GM21717 (cell line): ENCODE measurements at regions not wholly inside any gene's neighbourhood (a gene's known extent, or its start where the extent isn't known, plus 50 kb on each side); places are given as distances from the start of the nearest gene placed in this dataset.
A peak's percentile ranks its signal among the peaks of the same experiment; 100 is the strongest.

Experiments used
- ATAC-seq: cut with Tn5 transposase; IDR thresholded peaks from one replicate; pipeline ENCODE4 v1.9.1; 2021; ENCODE audit warnings: mild to moderate bottlenecking, moderate library complexity; ENCODE audit not compliant: unreplicated experiment

- no peak for ATAC-seq
These were observed 335.6 kb upstream of the ASIC2 start for GRCh38 chr17:33628500-33629346.

- no peak for ATAC-seq
These were observed 340.4 kb upstream of the ASIC2 start for GRCh38 chr17:33633446-33633845.

DNA sequence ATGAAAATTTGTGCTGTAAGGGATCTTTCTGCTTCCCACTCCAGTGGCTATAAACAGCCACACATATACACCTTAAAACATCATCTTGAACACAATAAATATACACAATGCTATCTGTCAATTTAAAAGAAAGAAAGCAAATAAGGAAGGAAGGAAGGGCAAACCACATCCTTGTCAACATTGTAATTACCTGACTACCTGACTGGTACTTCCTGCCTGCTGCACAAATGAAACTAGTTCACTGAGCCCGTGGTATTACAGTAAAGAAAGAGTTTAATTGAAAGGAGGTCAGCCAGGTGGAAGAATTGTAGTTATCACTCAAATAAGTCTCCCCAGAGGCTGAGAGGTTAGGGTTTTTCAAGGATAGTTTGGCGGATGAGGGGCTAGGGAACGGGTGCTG lies 344.4 kb upstream of the ASIC2 start:
- no peak for ATAC-seq

DNA sequence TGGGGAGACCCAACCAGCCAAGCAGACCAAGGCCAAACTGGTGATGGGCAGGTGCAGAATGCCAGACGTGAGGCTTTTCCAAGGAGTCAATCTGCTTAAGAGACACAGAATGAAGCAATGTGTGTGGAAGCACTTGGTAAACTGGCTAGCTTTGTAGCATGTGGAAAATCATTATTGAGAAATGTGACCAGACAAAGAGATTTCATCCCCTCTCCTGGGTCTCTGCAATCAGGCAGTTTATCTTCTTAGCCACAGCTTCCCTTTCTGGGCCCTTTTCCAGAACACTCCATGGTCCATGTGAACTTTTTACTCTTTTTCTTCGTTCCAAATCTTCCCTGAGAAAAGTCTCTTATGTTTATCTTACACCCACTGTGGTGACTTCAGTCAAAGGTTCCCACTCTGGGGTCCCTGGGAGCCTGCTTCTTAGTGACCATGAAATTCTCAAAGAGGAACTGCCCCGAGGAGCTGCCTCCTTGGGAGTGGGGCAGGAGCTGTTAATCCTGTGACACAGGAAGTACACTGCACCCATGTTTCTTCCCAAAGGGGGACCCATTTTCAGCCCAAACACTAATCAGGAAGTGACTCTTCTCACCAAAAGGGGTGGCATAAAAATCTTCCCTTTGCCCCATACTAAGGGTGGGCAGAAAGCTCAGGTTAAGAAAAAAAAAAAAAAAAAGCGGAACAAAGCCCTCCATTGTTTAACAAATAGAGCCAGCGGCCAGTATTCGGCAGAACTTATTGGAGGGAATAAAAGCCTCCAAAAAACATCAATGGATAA lies 346.2 kb upstream of the ASIC2 start:
- ATAC-seq, result no peak

DNA sequence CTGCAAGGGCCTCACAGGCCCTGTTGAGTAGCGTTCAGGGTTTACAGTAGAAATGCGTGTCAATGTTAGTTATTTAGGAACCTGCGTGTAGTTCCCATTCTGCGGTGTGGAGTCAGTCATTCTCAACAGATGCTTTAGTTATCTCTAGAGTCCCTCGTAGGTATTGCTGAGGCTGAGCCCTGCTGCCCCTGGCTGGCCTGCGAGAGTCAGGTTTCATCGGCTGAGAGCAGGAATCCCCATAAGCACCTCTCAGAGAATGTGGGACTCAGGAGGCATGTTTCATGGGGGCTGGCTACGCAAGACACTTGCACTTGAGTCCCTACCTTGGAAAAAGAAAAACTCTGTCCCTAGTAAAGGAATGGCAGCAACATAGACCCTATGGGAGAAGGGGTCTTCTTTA lies 347.5 kb upstream of the ASIC2 start:
- ATAC-seq, result no peak

DNA sequence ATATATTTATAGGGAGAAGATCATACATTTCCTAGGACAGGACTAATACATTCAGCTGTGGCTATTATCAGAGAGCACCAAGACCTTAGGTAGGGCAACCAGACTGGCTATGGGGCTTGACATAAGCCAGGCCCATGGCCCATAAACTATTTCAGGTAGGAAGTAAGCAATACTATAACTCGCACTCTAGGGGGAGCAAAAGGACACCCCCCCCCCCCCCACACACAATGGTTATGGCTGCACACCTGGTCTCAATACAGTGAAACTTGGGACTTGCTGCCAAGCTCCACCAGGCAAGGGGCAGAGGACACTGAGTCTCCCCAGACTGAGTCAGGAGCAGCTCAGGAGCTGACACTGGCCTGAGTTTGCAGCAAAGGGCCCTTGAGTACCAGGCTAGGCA lies 348.9 kb upstream of the ASIC2 start:
- ATAC-seq, result no peak

DNA sequence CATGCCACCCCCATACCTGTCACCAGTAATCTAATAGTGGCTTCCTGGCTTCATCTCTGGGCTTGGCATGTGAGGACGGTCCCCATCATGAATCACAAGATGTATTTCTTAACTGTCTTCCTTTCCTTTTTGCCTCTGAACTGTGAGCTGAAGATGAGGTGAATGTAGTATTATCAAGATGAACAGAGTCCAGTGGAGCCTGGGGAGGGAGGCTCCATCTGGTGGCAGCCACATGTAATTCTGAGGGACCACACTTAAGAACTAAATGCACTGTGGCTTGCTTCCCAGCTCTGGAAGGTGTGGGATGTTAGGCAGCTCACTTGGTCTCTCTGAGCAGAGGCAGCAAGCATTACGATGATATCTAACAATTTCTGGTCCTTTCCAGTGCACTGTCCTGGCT lies 354.9 kb upstream of the ASIC2 start:
- ATAC-seq, result no peak

GRCh38 chr17:33650304-33650703 lies 357.2 kb upstream of the ASIC2 start:
- ATAC-seq, result no peak

DNA sequence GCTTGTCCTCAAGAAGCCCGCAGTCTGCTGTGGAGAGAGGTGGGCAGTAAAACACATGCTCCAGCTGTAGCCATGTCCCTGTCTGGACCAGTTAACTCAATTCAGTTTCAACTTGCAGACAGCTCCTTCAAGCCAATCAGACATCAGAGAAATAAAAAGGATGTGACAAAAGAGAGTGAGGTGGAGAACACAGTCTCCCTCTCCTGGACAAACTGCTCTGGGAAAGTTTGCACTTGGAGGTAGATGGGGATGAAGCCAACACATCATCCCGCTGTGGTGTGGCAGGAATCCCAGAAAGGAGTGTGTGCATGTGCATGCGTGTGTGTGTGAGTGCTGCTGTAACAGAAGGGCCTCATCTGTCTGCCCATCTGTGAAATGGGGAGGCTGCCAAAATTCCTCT lies 358.6 kb upstream of the ASIC2 start:
- ATAC-seq, result no peak

DNA sequence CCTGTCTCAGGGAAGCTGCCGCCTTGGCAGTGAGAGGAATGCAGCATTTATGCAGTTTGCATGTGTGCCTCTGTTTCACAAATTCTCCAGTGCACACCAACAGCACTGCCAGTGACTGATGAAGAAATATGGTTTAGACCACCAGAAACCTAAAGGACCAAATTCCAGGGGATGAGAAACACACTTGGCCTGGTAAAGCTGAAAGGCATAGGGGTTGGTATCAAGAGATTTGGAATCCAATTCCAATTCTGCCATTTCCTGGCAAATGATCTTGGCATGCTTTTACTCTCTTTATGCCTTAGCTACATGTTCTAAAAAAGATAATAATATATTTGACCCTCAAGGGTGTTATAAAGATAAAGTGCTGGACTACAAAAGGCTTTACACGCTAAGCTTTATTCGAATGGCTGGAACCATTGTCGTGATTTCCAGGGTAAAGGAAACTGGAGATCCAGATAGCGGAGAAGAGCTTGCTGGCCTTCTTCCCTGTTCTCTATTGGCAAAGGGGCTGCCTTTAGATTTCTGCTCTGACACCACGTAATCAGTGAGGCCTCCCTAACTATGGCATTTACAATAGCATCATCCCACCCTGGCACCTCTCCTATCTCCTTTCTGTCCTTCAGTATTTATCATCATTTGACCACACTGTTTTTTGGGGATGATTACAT lies 359.8 kb upstream of the ASIC2 start:
- ATAC-seq, result no peak

- ATAC-seq, result no peak
These were observed 360.3 kb upstream of the ASIC2 start for GRCh38 chr17:33653399-33653788.

GRCh38 chr17:33657181-33657580 lies 364.1 kb upstream of the ASIC2 start:
- no peak for ATAC-seq

GRCh38 chr17:33661975-33662374 lies 368.9 kb upstream of the ASIC2 start:
- no peak for ATAC-seq

DNA sequence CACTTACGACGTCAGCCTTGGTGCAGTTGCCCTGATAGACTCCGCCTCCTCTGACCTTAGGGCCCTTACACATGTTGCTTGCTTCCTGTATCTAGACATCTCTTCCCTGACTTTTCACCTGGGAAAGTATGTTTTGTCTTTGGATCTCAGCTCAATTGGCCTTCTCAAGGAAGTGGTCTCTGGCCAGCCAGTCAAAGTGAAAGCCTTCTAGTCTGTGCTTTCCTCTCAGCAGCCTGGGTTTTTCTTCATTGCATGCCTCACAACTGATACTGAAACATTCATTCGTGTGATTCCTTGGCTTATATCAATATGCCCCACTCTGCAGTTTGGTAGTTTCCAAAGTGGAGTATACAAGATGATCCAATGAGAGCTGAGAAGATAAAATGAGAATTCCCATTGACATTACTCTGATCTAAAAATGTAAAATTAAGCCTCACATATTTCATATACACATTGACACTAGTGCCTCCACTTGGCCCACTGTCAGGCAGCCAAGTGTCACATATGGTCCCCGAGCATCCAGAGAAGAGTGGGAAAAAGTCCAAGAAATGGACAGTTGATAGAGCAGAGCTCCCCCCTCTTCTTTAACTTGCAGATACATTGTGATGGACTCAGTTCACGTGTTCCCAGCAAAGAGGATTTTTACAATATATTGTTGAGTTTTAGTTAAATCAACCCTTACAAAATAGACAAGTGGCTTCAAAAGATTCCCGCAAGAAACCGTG lies 371.2 kb upstream of the ASIC2 start:
- no peak for ATAC-seq

- peak; percentile 58 for ATAC-seq
These were observed 374.0 kb upstream of the ASIC2 start for GRCh38 chr17:33667052-33667509.

DNA sequence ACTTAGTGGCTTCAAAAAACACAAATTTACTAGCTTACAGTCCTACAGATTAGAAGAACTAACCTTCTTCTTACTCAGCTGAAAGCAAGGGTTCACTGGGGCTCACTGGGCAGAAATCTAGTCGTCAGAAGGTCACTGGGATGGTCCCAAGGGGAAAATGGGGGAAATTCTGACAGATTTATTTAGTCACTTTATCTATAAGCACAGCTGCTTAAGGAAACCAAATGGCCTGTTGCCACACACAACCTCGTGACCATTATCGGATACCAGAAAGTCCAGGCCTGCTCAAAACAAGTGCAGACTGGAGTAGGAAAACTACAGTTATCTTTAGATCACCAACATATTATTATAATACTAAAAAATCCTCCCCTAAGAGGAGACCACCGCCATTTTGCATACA lies 374.6 kb upstream of the ASIC2 start:
- ATAC-seq, result no peak

DNA sequence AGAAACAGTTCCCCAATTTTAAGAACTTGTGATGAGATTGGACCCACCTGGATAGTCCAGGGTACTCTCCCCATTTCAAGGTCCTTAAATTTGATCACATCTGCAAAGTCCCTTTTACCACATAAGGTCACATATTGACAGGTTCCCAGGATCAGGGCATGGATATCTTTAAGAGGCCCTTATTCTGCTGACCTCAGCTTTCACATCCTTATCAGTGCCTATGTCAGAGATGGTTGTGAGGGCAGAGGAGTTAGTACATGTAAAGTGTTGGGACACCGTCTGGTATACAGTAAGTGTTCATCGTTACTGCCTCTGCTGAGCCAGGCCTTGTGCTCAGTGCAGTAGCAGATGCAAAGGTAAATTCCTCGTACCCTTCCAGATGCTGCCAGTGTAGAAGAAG lies 375.4 kb upstream of the ASIC2 start:
- ATAC-seq, result no peak

- ATAC-seq, result no peak
These were observed 378.4 kb upstream of the ASIC2 start for GRCh38 chr17:33671491-33671890.

- ATAC-seq, result peak; percentile 59
These were observed 381.6 kb upstream of the ASIC2 start for GRCh38 chr17:33674685-33675084.

GRCh38 chr17:33676444-33676843 lies 383.3 kb upstream of the ASIC2 start:
- ATAC-seq, result no peak

GRCh38 chr17:33679595-33679994 lies 386.5 kb upstream of the ASIC2 start:
- no peak for ATAC-seq
